Upper lobe of left lung (tissue), 4 donors: ENCODE measurements at regions not wholly inside any gene's neighbourhood (a gene's known extent, or its start where the extent isn't known, plus 50 kb on each side); places are given as distances from the start of the nearest gene placed in this dataset.

ENCODE experiments used
- POLR2A ChIP-seq, 4 donors: fragments of 450-650 bp; IDR thresholded peaks; one replicate each; pipeline ENCODE4 v1.5.1; 2016 to 2017; ENCODE audit warnings: antibody characterized with exemption in 4 of 4, mild to moderate bottlenecking in 2 of 4
- TF ChIP-seq, protein P1 (sequence below), 6 experiments: fragments of 450-650 bp in 4 of 6; fragments of 200-600 bp in 2 of 6; sonication (generic) in 2 of 6; IDR thresholded peaks; one replicate each; pipeline ENCODE4 v1.5.1; 2016 to 2019; ENCODE audit warnings: antibody characterized with exemption in 6 of 6

DNA sequence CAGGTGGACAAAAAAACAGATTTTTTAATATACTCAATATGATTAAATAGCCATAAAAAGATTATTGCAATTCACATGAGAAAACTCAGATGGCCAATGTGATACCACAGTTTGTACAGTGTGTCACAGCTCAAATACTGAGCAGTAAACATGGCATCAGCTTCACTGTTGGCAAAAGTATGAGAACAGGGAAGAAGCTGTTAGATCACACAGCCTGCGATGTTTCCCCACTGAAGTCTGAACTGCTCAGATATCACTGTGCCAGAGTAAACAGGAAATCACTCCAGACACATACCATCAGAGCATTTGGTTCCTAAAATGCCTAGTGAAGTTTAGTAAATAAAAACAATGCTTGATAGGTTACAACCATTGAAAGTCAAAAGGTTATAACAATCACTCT, 347.8 kb downstream of the ETV1 start:
- TF ChIP-seq, protein P1, sequence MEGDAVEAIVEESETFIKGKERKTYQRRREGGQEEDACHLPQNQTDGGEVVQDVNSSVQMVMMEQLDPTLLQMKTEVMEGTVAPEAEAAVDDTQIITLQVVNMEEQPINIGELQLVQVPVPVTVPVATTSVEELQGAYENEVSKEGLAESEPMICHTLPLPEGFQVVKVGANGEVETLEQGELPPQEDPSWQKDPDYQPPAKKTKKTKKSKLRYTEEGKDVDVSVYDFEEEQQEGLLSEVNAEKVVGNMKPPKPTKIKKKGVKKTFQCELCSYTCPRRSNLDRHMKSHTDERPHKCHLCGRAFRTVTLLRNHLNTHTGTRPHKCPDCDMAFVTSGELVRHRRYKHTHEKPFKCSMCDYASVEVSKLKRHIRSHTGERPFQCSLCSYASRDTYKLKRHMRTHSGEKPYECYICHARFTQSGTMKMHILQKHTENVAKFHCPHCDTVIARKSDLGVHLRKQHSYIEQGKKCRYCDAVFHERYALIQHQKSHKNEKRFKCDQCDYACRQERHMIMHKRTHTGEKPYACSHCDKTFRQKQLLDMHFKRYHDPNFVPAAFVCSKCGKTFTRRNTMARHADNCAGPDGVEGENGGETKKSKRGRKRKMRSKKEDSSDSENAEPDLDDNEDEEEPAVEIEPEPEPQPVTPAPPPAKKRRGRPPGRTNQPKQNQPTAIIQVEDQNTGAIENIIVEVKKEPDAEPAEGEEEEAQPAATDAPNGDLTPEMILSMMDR (IDR thresholded peaks at IDR 0.05): no peak
- TF ChIP-seq POLR2A (IDR thresholded peaks at IDR 0.05): no peak
